ENCODE measurements at regions not wholly inside any gene's neighbourhood (a gene's known extent, or its start where the extent isn't known, plus 50 kb on each side); places are given as distances from the start of the nearest gene placed in this dataset.

GRCh38 chr16:85335584-85336491 is 223.6 kb upstream of the CIBAR2 start:
- in situ Hi-C loops (cut with MboI), result no loop called here
- Histone ChIP-seq H3K4me2 (ENCODE audit: unreplicated experiment) (no peak overlapping the region), H3K36me3 (ENCODE audit: low read depth) (no peaks in the 10 kb centered on the region), H2AFZ (no peak overlapping the region), H3K4me3 (no peak overlapping the region), H4K20me1 (ENCODE audit: insufficient read depth) (no peaks in the 10 kb centered on the region; the same call in 1 of the 2 replicates), H3F3A (ENCODE audit: insufficient read depth) (no peaks in the 10 kb centered on the region), H3K27ac (no peak overlapping the region), H3K9me3 (ENCODE audit: low read depth) (no peaks in the 10 kb centered on the region), H3K9ac (no peak overlapping the region), H3K9me2 (ENCODE audit: insufficient read depth) (no peaks in the 10 kb centered on the region), H3K27me3 (replicated peaks; ENCODE audit: insufficient read depth) (no peaks in the 10 kb centered on the region), H3K4me1 (ENCODE audit: insufficient read depth) (no peaks in the 10 kb centered on the region), H3K79me2 (ENCODE audit: insufficient read depth) (peaks cover 43% of the 10 kb centered on the region)
- DNase-seq, result peak; percentile 62
- TF ChIP-seq EZH2phosphoT487 (IDR thresholded peaks at IDR 0.05; ENCODE audit: insufficient read depth, low read depth) (no peak), EZH2 (IDR thresholded peaks at IDR 0.05; ENCODE audit: insufficient read depth, poor library complexity, severe bottlenecking) (no peak)
- 89% methylated on average over 24 of the region's 24 CpGs for WGBS, 2 experiments (ENCODE audit: low coverage in 1 of 2, low lambda C conversion rate in 2 of 2, missing lambda C conversion rate in 2 of 2)

- WGBS, 2 experiments (ENCODE audit: low coverage in 1 of 2, low lambda C conversion rate in 2 of 2, missing lambda C conversion rate in 2 of 2), result 96 to 97% methylated on average over 11 of the region's 11 CpGs
- Histone ChIP-seq H3F3A (ENCODE audit: insufficient read depth) (no peaks in the 10 kb centered on the region), H2AFZ (no peak overlapping the region), H3K9ac (no peak overlapping the region), H3K27me3 (replicated peaks; ENCODE audit: insufficient read depth) (no peaks in the 10 kb centered on the region), H3K79me2 (ENCODE audit: insufficient read depth) (peaks cover 53% of the 10 kb centered on the region), H3K9me3 (ENCODE audit: low read depth) (no peaks in the 10 kb centered on the region), H3K9me2 (ENCODE audit: insufficient read depth) (no peaks in the 10 kb centered on the region), H4K20me1 (ENCODE audit: insufficient read depth) (no peaks in the 10 kb centered on the region), H3K4me1 (ENCODE audit: insufficient read depth) (no peaks in the 10 kb centered on the region), H3K4me2 (ENCODE audit: unreplicated experiment) (no peak overlapping the region), H3K36me3 (ENCODE audit: low read depth) (no peaks in the 10 kb centered on the region), H3K27ac (no peak overlapping the region), H3K4me3 (no peak overlapping the region)
- TF ChIP-seq EZH2 (IDR thresholded peaks at IDR 0.05; ENCODE audit: insufficient read depth, poor library complexity, severe bottlenecking), result no peak
- TF ChIP-seq EZH2phosphoT487 (IDR thresholded peaks at IDR 0.05; ENCODE audit: insufficient read depth, low read depth), result no peak
- no peak for DNase-seq
- in situ Hi-C loops (cut with MboI), result no loop called here
These were observed 225.8 kb upstream of the CIBAR2 start for GRCh38 chr16:85337910-85338637.

- Histone ChIP-seq H4K20me1 (ENCODE audit: insufficient read depth) (no peaks in the 10 kb centered on the region), H2AFZ (no peak overlapping the region), H3K4me3 (no peak overlapping the region), H3F3A (ENCODE audit: insufficient read depth) (no peaks in the 10 kb centered on the region), H3K4me2 (ENCODE audit: unreplicated experiment) (no peak overlapping the region), H3K27me3 (replicated peaks; ENCODE audit: insufficient read depth) (no peaks in the 10 kb centered on the region), H3K36me3 (ENCODE audit: low read depth) (no peaks in the 10 kb centered on the region), H3K9me3 (ENCODE audit: low read depth) (no peaks in the 10 kb centered on the region), H3K79me2 (ENCODE audit: insufficient read depth) (peaks cover 53% of the 10 kb centered on the region), H3K4me1 (ENCODE audit: insufficient read depth) (no peaks in the 10 kb centered on the region), H3K9me2 (ENCODE audit: insufficient read depth) (no peaks in the 10 kb centered on the region), H3K27ac (no peak overlapping the region), H3K9ac (no peak overlapping the region)
- TF ChIP-seq EZH2 (IDR thresholded peaks at IDR 0.05; ENCODE audit: insufficient read depth, poor library complexity, severe bottlenecking), result no peak
- TF ChIP-seq EZH2phosphoT487 (IDR thresholded peaks at IDR 0.05; ENCODE audit: insufficient read depth, low read depth), result no peak
- in situ Hi-C loops (cut with MboI), result no loop called here
- no peak for DNase-seq
- WGBS, 2 experiments (ENCODE audit: low coverage in 1 of 2, low lambda C conversion rate in 2 of 2, missing lambda C conversion rate in 2 of 2), result 94 to 100% methylated on average over 13 to 15 of the region's 15 CpGs
These were observed 226.3 kb upstream of the CIBAR2 start for GRCh38 chr16:85338638-85338982.

GRCh38 chr16:85338989-85339685 is 226.9 kb upstream of the CIBAR2 start:
- Histone ChIP-seq H3F3A (ENCODE audit: insufficient read depth) (no peaks in the 10 kb centered on the region), H3K27ac (no peak overlapping the region), H3K79me2 (ENCODE audit: insufficient read depth) (peaks cover 49% of the 10 kb centered on the region), H3K9ac (no peak overlapping the region), H3K9me3 (ENCODE audit: low read depth) (no peaks in the 10 kb centered on the region), H4K20me1 (ENCODE audit: insufficient read depth) (no peaks in the 10 kb centered on the region), H3K27me3 (replicated peaks; ENCODE audit: insufficient read depth) (no peaks in the 10 kb centered on the region), H2AFZ (no peak overlapping the region), H3K36me3 (ENCODE audit: low read depth) (no peaks in the 10 kb centered on the region), H3K4me2 (ENCODE audit: unreplicated experiment) (no peak overlapping the region), H3K4me1 (ENCODE audit: insufficient read depth) (no peaks in the 10 kb centered on the region), H3K9me2 (ENCODE audit: insufficient read depth) (no peaks in the 10 kb centered on the region), H3K4me3 (no peak overlapping the region)
- TF ChIP-seq EZH2phosphoT487 (IDR thresholded peaks at IDR 0.05; ENCODE audit: insufficient read depth, low read depth), result no peak
- TF ChIP-seq EZH2 (IDR thresholded peaks at IDR 0.05; ENCODE audit: insufficient read depth, poor library complexity, severe bottlenecking), result no peak
- in situ Hi-C loops (cut with MboI), result no loop called here
- DNase-seq, result no peak
- 89 to 91% methylated on average over 24 of the region's 24 CpGs for WGBS, 2 experiments (ENCODE audit: low coverage in 1 of 2, low lambda C conversion rate in 2 of 2, missing lambda C conversion rate in 2 of 2)
